ENCODE measurements at regions not wholly inside any gene's neighbourhood (a gene's known extent, or its start where the extent isn't known, plus 50 kb on each side); places are given as distances from the start of the nearest gene placed in this dataset.
A peak's percentile ranks its signal among the peaks of the same experiment; 100 is the strongest.

DNA sequence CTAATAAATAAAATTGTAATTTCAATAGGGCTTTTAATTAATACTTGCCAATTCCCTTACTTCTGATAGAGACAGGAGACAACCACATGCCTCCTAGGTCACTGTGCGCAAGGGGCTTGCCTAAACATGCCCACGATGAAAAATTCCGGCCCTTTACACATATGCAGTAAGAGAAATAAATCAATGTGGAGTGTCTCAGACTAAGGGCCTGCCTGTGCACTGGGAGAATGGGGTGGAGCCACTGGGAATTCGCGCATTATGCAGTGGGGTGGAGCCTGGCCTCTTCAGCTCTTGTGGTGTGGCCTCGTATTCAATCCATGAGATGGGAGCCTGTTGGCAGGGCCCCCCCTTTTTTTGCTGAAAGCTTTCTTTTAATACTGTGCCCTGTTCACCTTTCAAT is 484.5 kb downstream of the PDGFC start:
- TF ChIP-seq ZBTB7A (IDR thresholded peaks at IDR 0.05; ENCODE audit: low read depth) (no peak), TAF1 (IDR thresholded peaks at IDR 0.05; ENCODE audit: low read depth) (no peak), FOXM1 (IDR thresholded peaks at IDR 0.05; ENCODE audit: borderline replicate concordance, low read depth) (no peak), EGR1 (IDR thresholded peaks at IDR 0.05) (no peak), RAD21 (IDR thresholded peaks at IDR 0.05; ENCODE audit: low read depth) (no peak)
- TF ChIP-seq, protein P1, sequence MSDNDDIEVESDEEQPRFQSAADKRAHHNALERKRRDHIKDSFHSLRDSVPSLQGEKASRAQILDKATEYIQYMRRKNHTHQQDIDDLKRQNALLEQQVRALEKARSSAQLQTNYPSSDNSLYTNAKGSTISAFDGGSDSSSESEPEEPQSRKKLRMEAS (IDR thresholded peaks at IDR 0.05), result no peak

DNA sequence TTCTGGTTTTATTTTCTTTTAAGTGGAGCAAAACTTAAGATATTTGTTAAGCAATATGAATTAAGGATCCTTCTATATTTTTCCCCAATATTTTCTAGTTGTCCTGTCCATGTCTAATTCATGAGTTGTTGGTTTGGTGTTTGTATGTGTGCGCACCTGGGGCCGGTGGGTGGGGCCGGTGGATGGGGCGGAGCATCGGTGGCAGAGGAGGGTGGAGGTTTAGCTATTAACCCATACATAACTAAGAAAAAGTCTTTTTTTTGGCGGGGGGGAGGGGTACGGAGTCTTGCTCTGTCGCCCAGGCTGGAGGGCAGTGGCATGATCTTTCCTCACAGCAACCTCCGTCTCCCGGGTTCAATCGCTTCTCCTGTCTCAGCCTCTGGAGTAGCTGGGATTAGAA is 489.8 kb downstream of the PDGFC start:
- no peak for TF ChIP-seq TAF1 (IDR thresholded peaks at IDR 0.05; ENCODE audit: low read depth)
- no peak for TF ChIP-seq CEBPB (IDR thresholded peaks at IDR 0.05)
- TF ChIP-seq, protein P2, sequence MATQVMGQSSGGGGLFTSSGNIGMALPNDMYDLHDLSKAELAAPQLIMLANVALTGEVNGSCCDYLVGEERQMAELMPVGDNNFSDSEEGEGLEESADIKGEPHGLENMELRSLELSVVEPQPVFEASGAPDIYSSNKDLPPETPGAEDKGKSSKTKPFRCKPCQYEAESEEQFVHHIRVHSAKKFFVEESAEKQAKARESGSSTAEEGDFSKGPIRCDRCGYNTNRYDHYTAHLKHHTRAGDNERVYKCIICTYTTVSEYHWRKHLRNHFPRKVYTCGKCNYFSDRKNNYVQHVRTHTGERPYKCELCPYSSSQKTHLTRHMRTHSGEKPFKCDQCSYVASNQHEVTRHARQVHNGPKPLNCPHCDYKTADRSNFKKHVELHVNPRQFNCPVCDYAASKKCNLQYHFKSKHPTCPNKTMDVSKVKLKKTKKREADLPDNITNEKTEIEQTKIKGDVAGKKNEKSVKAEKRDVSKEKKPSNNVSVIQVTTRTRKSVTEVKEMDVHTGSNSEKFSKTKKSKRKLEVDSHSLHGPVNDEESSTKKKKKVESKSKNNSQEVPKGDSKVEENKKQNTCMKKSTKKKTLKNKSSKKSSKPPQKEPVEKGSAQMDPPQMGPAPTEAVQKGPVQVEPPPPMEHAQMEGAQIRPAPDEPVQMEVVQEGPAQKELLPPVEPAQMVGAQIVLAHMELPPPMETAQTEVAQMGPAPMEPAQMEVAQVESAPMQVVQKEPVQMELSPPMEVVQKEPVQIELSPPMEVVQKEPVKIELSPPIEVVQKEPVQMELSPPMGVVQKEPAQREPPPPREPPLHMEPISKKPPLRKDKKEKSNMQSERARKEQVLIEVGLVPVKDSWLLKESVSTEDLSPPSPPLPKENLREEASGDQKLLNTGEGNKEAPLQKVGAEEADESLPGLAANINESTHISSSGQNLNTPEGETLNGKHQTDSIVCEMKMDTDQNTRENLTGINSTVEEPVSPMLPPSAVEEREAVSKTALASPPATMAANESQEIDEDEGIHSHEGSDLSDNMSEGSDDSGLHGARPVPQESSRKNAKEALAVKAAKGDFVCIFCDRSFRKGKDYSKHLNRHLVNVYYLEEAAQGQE (IDR thresholded peaks at IDR 0.05; ENCODE audit: low read depth), result no peak
- TF ChIP-seq, protein P1 (IDR thresholded peaks at IDR 0.05), result no peak
- TF ChIP-seq CREB1 (IDR thresholded peaks at IDR 0.05; ENCODE audit: low read depth), result no peak
- no peak for TF ChIP-seq USF1 (IDR thresholded peaks at IDR 0.05)
- TF ChIP-seq NFIC (IDR thresholded peaks at IDR 0.05), result no peak
- no peak for TF ChIP-seq RAD21 (IDR thresholded peaks at IDR 0.05; ENCODE audit: low read depth)
- TF ChIP-seq EP300 (IDR thresholded peaks at IDR 0.05; ENCODE audit: borderline replicate concordance), result no peak
- no peak for TF ChIP-seq FOXM1 (IDR thresholded peaks at IDR 0.05; ENCODE audit: borderline replicate concordance, low read depth)
- TF ChIP-seq EGR1 (IDR thresholded peaks at IDR 0.05), result no peak
- TF ChIP-seq YY1 (IDR thresholded peaks at IDR 0.05; ENCODE audit: low read depth), result no peak
- no peak for TF ChIP-seq TCF12 (IDR thresholded peaks at IDR 0.05; ENCODE audit: low read depth)
- TF ChIP-seq TEAD4 (IDR thresholded peaks at IDR 0.05), result no peak
- no peak for TF ChIP-seq ZBTB7A (IDR thresholded peaks at IDR 0.05; ENCODE audit: low read depth)

GRCh38 chr4:156477636-156478035 is 494.0 kb downstream of the PDGFC start:
- TF ChIP-seq, protein P1 (IDR thresholded peaks at IDR 0.05), result no peak
- TF ChIP-seq, protein P2 (IDR thresholded peaks at IDR 0.05; ENCODE audit: low read depth), result no peak
- no peak for TF ChIP-seq RAD21 (IDR thresholded peaks at IDR 0.05; ENCODE audit: low read depth)
- no peak for TF ChIP-seq CEBPB (IDR thresholded peaks at IDR 0.05)
- TF ChIP-seq TAF1 (IDR thresholded peaks at IDR 0.05; ENCODE audit: low read depth), result no peak
- no peak for TF ChIP-seq USF1 (IDR thresholded peaks at IDR 0.05)
- no peak for TF ChIP-seq EGR1 (IDR thresholded peaks at IDR 0.05)
- no peak for TF ChIP-seq EP300 (IDR thresholded peaks at IDR 0.05; ENCODE audit: borderline replicate concordance)
- TF ChIP-seq FOXM1 (IDR thresholded peaks at IDR 0.05; ENCODE audit: borderline replicate concordance, low read depth), result no peak
- TF ChIP-seq NFIC (IDR thresholded peaks at IDR 0.05), result no peak
- TF ChIP-seq TEAD4 (IDR thresholded peaks at IDR 0.05), result no peak
- TF ChIP-seq TCF12 (IDR thresholded peaks at IDR 0.05; ENCODE audit: low read depth), result no peak
- no peak for TF ChIP-seq ZBTB7A (IDR thresholded peaks at IDR 0.05; ENCODE audit: low read depth)

- no peak for TF ChIP-seq ZBTB7A (IDR thresholded peaks at IDR 0.05; ENCODE audit: low read depth)
- peak; percentile 38; the same call in 1 of the 2 replicates for TF ChIP-seq EP300 (IDR thresholded peaks at IDR 0.05; ENCODE audit: borderline replicate concordance)
- TF ChIP-seq, protein P1 (IDR thresholded peaks at IDR 0.05), result no peak
- no peak for TF ChIP-seq EGR1 (IDR thresholded peaks at IDR 0.05)
- TF ChIP-seq TEAD4 (IDR thresholded peaks at IDR 0.05), result peak; percentile 32; the same call in 1 of the 2 replicates
- 0 out of 2 replicates have a peak, but pooled peaks have one; percentile 13 for TF ChIP-seq RAD21 (IDR thresholded peaks at IDR 0.05; ENCODE audit: low read depth)
- TF ChIP-seq TCF12 (IDR thresholded peaks at IDR 0.05; ENCODE audit: low read depth), result no peak
Measured at GRCh38 chr4:156476359-156476758, 495.2 kb downstream of the PDGFC start.

DNA sequence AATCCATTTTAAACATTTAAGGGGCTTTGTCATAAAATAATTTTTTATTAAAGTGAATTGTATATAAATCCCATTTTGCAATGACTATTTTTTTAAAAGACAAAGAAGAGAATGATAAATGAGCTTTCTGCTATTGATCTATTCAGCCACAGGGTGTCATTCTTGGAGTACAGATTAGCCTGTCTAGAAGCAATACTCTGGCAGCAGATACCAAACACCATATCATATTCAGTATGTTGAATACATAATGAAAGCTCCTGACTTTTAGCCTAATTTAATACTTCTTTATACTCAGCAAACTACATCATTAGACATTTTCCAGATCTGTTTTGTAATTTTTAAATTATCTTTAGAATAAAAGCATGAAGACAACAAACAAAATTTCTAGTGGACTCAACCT is 496.3 kb downstream of the PDGFC start:
- TF ChIP-seq RAD21 (IDR thresholded peaks at IDR 0.05; ENCODE audit: low read depth), result peak; percentile 87
- TF ChIP-seq CEBPB (IDR thresholded peaks at IDR 0.05), result no peak

DNA sequence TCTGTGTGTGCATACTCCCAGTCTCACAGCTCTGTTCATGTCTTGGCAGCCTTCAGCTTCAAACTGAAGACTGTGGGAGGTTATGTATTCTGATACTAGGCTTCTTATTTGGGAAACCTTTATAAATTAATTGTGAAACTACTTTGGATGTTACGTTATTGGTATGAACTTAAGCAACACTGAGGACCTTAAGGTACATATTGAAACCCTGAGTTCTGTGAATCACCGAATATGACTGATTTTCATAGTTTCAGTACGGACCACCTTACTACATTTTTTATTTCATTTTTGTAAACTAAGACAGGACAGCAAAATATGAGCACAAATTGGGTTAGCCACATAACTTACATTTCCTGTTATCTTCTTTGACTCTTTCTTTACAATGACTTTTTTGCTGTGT is 498.4 kb downstream of the PDGFC start:
- no peak for TF ChIP-seq FOXM1 (IDR thresholded peaks at IDR 0.05; ENCODE audit: borderline replicate concordance, low read depth)
- TF ChIP-seq RAD21 (IDR thresholded peaks at IDR 0.05; ENCODE audit: low read depth), result no peak
- TF ChIP-seq, protein P1 (IDR thresholded peaks at IDR 0.05), result no peak
- TF ChIP-seq CREB1 (IDR thresholded peaks at IDR 0.05; ENCODE audit: low read depth), result no peak
- TF ChIP-seq EGR1 (IDR thresholded peaks at IDR 0.05), result no peak
- no peak for TF ChIP-seq ZBTB7A (IDR thresholded peaks at IDR 0.05; ENCODE audit: low read depth)
- no peak for TF ChIP-seq TAF1 (IDR thresholded peaks at IDR 0.05; ENCODE audit: low read depth)
- TF ChIP-seq USF1 (IDR thresholded peaks at IDR 0.05), result no peak
- TF ChIP-seq CEBPB (IDR thresholded peaks at IDR 0.05), result no peak
- TF ChIP-seq TCF12 (IDR thresholded peaks at IDR 0.05; ENCODE audit: low read depth), result no peak
- no peak for TF ChIP-seq NFIC (IDR thresholded peaks at IDR 0.05)
- TF ChIP-seq YY1 (IDR thresholded peaks at IDR 0.05; ENCODE audit: low read depth), result no peak
- no peak for TF ChIP-seq TEAD4 (IDR thresholded peaks at IDR 0.05)
- TF ChIP-seq, protein P2 (IDR thresholded peaks at IDR 0.05; ENCODE audit: low read depth), result no peak

Data from Ishikawa (cell line).